ENCODE measurements at regions not wholly inside any gene's neighbourhood (a gene's known extent, or its start where the extent isn't known, plus 50 kb on each side); places are given as distances from the start of the nearest gene placed in this dataset.

GRCh38 chr16:59707436-59708226 lies 973.5 kb upstream of the GOT2 start:
- no peak overlapping the region for H3K4me3 ChIP-seq (ENCODE audit: insufficient read depth, low read length)
- no peaks in the 10 kb centered on the region for H4K20me1 ChIP-seq (ENCODE audit: insufficient read depth, low read length)
- TF ChIP-seq CTCF (IDR thresholded peaks at IDR 0.05; ENCODE audit: extremely low read depth, low read depth, low read length): no peak
- DNase-seq (ENCODE audit: insufficient read length, low spot score, missing footprints): no peak
- H3K4me1 ChIP-seq (ENCODE audit: insufficient read depth, low read length): no peaks in the 10 kb centered on the region
- H3K36me3 ChIP-seq (ENCODE audit: insufficient read depth, low read length): no peaks in the 10 kb centered on the region
- no peak overlapping the region for H3K27ac ChIP-seq (ENCODE audit: low read depth, low read length)
- H3K79me2 ChIP-seq (ENCODE audit: insufficient read depth, low read length): no peaks in the 10 kb centered on the region
- H3K4me2 ChIP-seq (ENCODE audit: insufficient read depth, low read length): no peak overlapping the region
- H2AFZ ChIP-seq (ENCODE audit: low read length): no peak overlapping the region
- no peaks in the 10 kb centered on the region for H3K9me3 ChIP-seq (ENCODE audit: low read depth, low read length)
- no peaks in the 10 kb centered on the region for H3K27me3 ChIP-seq (ENCODE audit: insufficient read depth, low read length)

DNA sequence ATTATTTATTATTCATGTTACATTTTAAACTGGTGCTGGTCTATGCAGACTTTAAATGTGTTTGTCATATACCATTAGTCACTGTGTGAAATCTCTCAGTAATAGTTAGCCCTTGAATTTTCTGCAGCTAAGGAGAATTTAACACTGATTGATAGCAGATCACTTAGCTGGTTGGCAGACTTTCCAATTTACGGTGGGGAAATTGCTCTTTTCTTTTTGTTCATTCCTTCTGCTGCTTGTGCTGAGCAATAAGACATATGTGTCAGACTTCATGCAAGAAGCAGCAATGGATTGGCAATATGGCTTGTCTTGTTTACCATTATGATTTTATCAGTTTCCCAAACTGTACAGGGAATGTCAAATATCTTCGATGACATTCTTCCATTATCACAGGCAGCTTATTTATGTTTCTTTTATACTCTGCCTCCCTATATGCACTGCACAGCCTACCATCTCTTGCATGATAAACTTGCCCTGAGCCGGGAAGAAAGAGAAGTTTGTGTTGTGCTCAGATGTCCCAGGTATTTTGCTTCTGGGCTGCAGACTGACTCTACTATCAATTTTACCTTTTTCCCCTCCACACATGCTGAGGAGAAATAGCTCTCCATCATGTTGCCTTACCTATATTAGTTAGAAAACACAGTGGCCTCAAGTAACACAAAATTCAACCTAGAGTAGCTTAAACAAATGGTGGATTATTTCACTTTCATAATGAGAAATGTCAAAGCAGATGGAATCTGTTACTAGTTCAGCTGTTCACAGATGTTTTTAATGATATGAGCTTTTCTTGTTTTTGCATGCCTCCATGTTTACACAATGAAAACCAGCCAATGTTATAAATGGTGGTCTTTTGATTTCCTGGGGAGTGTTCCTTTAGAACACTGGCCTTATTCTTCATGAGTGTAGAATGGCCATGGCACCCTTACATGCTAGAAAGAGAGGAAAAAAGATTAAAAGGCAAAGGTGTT lies 968.1 kb upstream of the GOT2 start:
- no peak for DNase-seq (ENCODE audit: insufficient read length, low spot score, missing footprints)
- no peak overlapping the region for H3K4me2 ChIP-seq (ENCODE audit: insufficient read depth, low read length)
- no peak for TF ChIP-seq CTCF (IDR thresholded peaks at IDR 0.05; ENCODE audit: extremely low read depth, low read depth, low read length)

GRCh38 chr16:59699786-59700185 lies 965.7 kb upstream of the GOT2 start:
- Histone ChIP-seq H3K9me3 (ENCODE audit: low read depth, low read length) (no peaks in the 10 kb centered on the region), H3K36me3 (ENCODE audit: insufficient read depth, low read length) (no peaks in the 10 kb centered on the region)
- no peak for TF ChIP-seq CTCF (IDR thresholded peaks at IDR 0.05; ENCODE audit: extremely low read depth, low read depth, low read length)

More for the DNA sequence above, 968.1 kb upstream of the GOT2 start:
- no peak overlapping the region for H2AFZ ChIP-seq (ENCODE audit: low read length)
- H3K27me3 ChIP-seq (ENCODE audit: insufficient read depth, low read length): no peaks in the 10 kb centered on the region
- H3K36me3 ChIP-seq (ENCODE audit: insufficient read depth, low read length): no peaks in the 10 kb centered on the region
- H3K4me1 ChIP-seq (ENCODE audit: insufficient read depth, low read length): peaks cover 17% of the 10 kb centered on the region
- no peak overlapping the region for H3K4me3 ChIP-seq (ENCODE audit: insufficient read depth, low read length)
- H4K20me1 ChIP-seq (ENCODE audit: insufficient read depth, low read length): no peaks in the 10 kb centered on the region
- no peak overlapping the region for H3K27ac ChIP-seq (ENCODE audit: low read depth, low read length)
- no peaks in the 10 kb centered on the region for H3K79me2 ChIP-seq (ENCODE audit: insufficient read depth, low read length)
- no peaks in the 10 kb centered on the region for H3K9me3 ChIP-seq (ENCODE audit: low read depth, low read length)

More at GRCh38 chr16:59699786-59700185, 965.7 kb upstream of the GOT2 start:
- no peaks in the 10 kb centered on the region for H4K20me1 ChIP-seq (ENCODE audit: insufficient read depth, low read length)
- peaks cover 17% of the 10 kb centered on the region for H3K4me1 ChIP-seq (ENCODE audit: insufficient read depth, low read length)
- no peak overlapping the region for H3K4me3 ChIP-seq (ENCODE audit: insufficient read depth, low read length)
- H3K79me2 ChIP-seq (ENCODE audit: insufficient read depth, low read length): no peaks in the 10 kb centered on the region
- H3K27ac ChIP-seq (ENCODE audit: low read depth, low read length): no peak overlapping the region
- no peaks in the 10 kb centered on the region for H3K27me3 ChIP-seq (ENCODE audit: insufficient read depth, low read length)
- H3K4me2 ChIP-seq (ENCODE audit: insufficient read depth, low read length): no peak overlapping the region
- no peak for DNase-seq (ENCODE audit: insufficient read length, low spot score, missing footprints)
- no peak overlapping the region for H2AFZ ChIP-seq (ENCODE audit: low read length)
